ENCODE measurements at regions not wholly inside any gene's neighbourhood (a gene's known extent, or its start where the extent isn't known, plus 50 kb on each side); places are given as distances from the start of the nearest gene placed in this dataset.

DNA sequence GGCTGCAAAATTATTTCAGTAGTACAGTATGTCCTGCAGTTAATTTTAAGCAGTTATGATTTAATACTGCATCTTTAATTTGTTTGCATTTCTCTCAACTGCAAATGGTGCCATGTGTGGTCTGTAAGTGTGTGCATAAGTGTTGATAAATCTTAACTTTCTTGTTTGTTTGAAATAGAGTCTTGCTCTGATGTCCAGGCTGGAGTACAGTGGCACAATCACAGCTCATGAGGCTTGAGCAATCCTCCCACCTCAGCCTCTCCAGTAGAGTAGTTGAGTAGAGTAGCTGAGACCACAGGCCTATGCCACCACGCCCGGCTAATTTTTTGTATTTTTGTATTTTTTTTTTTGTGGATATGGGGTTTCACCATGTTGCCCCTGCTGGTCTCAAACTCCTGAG, 322.5 kb upstream of the NR3C2 start:
- DNase-seq (ENCODE audit: low read depth) = no peak

- DNase-seq (ENCODE audit: low read depth) = no peak
Observed at GRCh38 chr4:148757171-148757570, 315.0 kb upstream of the NR3C2 start.

DNA sequence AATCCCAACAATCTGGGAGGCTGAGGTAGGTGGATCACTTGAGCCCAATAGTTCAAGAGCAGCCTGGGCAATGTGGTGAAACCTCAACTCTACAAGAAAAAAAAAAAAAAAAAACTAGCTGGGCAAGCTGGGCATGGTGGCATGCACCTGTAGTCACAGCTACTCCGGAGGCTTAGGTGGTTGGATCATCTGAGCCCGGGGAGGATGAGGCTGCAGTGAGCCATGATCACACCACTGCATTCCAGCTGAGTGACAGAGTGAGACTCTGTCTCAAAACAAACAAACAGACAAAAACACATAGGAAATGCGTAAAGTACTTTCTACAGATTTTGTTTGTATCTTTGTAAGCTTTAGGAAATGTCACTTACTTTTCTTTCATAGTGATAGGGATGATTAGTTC, 307.2 kb upstream of the NR3C2 start:
- no peak for DNase-seq (ENCODE audit: low read depth)

DNA sequence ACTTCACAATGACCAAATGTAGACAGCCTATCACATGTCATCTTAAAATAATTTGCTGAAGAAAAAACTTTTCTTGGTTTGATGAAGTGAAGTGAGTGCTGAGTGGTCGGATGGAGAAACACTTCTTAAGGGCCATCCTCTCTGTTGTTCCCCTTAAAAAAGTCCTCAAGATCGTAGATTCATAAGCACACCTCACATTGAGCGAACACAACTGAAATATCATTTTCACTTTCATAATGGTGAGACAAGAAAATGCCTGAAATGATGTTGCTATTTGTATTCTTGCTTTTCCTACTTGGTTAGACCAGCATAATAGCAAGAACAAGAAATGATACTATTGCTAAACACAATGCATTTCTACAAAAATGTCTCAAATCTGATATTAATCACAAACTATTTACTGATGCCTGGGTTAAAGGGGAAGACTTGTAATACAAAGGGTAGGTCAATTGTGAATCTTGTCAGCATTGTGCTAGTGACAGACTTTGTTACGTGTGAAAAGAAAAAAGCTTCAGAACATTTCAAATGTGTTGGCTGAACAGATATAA, 305.6 kb upstream of the NR3C2 start:
- DNase-seq (ENCODE audit: low read depth) = no peak

GRCh38 chr4:148740701-148741100, 298.5 kb upstream of the NR3C2 start:
- no peak for DNase-seq (ENCODE audit: low read depth)

GRCh38 chr4:148737061-148737770, 295.0 kb upstream of the NR3C2 start:
- peak; percentile 41 for DNase-seq (ENCODE audit: low read depth)

DNA sequence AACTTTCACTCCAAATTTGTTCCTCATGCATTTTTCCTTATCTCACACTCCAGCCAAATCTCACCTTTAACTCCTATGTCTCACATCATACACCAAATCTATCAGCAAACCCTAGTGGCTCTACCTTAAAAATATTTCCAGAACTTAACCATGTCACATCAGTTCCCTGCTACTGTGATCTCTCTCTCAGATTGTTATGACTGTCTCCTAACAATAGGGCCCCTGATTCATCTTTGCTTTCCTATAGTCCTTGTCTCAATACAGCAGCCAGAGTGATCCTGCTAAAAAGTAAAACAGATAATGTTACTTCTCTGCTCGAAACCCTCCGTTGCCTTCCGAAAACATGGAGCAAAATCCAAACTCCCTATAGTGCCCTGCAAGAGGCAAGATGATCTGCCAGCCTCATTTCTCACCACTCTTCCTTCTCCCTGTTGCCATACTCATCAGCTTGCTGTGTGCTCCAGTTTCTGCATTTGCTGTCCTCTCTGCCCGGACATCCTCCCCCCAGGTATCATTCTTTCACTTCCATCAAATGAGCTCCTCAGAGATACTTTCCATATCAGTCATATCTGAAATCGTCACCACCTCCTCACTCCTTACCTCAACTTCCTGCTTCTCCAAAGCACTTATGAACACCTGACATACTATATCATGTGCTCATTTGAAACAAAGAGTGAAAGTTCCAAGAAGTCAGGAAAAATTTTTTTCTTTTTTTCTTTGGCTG, 293.4 kb upstream of the NR3C2 start:
- no peak for DNase-seq (ENCODE audit: low read depth)

DNA sequence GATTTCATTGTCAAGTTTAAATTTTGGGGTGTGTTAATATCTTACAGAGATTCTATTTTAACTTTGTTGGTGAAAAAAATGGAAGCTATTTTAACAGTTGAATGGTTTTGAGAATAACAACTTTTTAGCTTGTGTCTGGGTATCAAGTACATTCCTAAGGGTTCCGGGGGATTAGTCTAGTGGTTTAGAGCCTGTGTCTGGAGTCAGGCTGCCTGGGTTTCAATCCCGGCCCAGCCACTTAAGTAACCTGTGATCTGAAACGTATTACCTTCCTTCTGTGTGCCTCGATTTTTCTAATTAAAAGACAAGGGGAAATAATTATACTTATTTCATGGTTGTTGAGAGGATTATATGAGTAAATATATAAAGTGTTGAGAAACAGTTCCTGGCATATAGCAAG, 288.6 kb upstream of the NR3C2 start:
- peak; percentile 10 for DNase-seq (ENCODE audit: low read depth)

- DNase-seq (ENCODE audit: low read depth) = no peak
Observed at GRCh38 chr4:148730082-148730640, 287.9 kb upstream of the NR3C2 start.

DNA sequence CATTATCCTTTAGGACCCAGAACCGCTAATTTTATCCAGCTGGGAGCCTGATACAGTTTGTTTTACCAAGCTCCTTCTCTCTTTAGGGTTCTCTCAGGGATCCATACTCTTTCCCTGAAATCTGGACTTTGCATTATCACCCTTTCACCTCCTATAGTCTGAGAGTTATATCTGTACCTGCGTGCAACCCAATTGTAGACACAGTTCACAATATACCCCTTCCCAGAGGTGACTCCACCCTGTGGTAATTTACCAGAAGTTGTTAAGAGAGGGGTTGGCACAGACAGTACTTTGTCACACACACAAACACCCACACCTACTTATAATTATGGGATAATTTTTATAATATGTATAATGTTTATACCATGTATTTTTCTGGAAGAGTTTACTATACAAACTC, 275.8 kb upstream of the NR3C2 start:
- no peak for DNase-seq (ENCODE audit: low read depth)

DNA sequence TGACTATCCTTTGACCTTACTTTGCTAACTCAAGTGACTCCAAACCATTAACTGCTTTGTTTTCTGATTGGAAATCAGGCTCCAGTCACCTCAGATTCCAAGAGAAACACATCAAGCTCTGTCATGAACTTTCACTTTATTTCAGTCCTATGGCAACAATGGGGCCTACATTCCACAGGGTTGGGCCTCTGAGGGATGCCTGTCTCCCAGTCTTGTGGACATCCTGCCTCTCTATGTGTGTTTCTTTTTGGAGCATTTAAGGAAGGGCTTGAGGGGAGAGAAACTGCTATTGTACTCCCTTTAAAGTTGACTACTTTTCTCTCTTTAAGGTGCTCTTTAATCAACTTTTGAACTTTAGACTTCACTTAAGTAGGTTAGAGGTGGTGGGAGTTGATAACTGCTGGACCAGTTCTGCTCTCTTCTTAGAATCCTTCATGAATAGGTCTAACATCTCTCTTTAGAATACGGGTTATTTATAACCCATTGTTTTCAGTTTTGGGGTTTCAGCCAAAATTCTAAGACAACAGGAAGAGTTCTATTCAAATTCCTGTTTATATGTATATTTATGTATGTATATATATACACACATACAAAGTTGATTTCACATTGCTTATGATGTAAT, 274.3 kb upstream of the NR3C2 start:
- DNase-seq (ENCODE audit: low read depth) = no peak

- DNase-seq (ENCODE audit: low read depth) = peak; percentile 5
Observed at GRCh38 chr4:148704291-148704690, 262.1 kb upstream of the NR3C2 start.

GRCh38 chr4:148694702-148695101, 252.5 kb upstream of the NR3C2 start:
- no peak for DNase-seq (ENCODE audit: low read depth)

DNA sequence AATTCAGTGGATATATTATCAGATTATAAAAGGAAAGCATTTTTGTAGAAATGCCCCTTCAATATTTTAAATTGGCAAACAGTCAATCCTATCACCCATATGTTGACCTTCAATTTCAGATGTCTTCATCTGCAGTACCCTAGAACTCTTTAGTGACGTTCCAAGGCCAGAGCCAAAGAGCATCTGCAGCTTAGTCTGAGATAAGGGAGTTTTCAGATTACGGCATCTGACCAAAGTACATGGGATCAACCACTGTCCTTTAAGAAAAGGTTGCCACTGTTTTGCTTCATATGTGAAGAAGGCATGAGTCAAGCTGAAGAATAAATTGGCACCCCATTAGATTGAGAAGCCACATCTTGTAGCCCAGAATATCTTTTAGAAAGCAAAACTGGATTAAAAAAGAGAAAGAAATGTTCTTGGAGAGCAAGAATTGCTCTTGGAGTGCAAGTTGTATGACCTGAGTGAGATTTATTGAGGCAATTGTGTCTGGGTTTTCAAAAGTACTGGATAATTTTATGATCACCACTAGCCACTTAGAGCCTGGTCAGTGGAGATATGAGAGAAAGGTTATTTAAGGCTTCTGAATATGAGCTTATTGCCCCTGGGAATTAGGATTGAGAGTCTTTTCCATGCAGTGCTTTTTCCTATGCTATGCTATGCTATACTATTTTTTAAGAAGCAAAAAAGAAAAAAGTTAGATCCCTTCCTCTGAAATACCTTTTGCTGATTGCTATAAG, 251.9 kb upstream of the NR3C2 start:
- no peak for DNase-seq (ENCODE audit: low read depth)

DNA sequence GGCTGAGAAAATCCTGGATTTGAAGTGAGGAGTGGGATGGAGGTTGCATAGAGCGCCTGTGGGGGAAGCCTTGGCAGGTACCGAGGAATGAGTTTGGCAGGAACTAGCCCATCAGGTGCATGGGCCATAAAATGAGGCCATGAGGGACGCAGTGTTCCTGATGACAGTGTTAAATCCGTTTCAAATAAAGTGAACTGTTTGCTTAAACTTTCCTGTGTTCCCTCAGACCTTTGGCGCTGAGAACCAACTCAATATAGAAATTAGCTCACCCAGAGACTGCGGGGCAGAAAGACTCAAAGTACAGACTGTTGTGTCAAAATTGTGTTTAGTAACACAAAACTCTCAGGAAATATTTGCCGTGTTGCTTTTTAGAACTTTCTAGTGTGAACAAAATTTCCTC, 250.0 kb upstream of the NR3C2 start:
- DNase-seq (ENCODE audit: low read depth) = no peak

- no peak for DNase-seq (ENCODE audit: low read depth)
Observed at GRCh38 chr4:148686449-148686848, 244.2 kb upstream of the NR3C2 start.

GRCh38 chr4:148684638-148685037, 242.4 kb upstream of the NR3C2 start:
- DNase-seq (ENCODE audit: low read depth) = no peak

DNA sequence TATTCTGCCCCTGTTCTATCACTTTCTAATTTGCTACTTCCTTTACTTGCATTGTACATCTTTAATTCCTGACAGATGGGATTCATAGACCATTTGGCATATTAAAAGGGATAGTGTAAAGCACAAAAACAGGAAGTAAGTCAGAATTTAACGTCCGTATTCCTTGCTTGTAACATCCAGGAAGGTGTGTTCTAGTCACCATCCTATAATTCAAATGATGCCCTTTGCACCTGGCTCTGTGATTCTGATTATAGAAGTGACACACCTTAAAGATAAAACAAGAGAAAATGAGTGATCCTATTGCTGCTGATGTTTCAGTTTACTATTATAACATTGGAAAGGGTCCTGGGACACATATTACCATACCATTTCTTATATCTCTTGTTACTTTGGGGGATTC, 238.7 kb upstream of the NR3C2 start:
- DNase-seq (ENCODE audit: low read depth) = no peak

DNA sequence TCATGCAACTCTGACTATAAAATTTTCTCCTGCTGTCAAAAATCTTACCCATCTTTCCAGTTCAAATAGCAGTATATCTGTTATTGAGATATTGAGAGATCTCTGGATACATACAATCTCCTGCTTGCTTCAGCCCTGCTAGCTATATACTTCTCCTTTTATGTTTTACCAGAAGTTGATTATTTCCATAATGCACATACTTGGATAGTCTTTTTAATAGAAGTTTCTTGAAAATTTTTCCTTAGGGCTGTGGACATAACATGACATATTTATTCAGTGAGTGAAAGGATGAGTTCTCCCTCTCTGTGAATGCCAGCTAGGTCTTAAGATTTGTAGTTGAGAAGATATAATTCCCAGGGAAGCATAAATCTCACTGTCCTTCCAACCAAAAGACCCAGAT, 234.1 kb upstream of the NR3C2 start:
- DNase-seq (ENCODE audit: low read depth) = no peak

DNA sequence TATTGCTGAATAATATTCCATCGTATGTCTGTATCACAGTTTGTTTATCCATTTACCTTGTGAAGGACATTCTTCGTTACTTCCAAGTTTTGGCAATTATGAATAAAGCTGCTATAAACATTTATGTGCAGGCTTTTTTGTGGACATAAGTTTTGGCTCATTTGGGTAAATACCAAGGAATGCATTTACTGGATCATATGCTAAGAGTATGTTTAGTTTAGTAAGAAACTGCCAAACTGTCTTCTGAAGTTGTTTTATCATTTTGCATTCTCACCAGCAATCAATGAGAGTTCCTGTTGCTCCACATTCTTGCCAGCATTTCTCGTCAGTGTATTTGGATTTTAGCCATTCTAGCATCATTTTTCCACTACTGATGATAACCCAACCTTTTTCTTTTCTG, 232.7 kb upstream of the NR3C2 start:
- DNase-seq (ENCODE audit: low read depth) = no peak

DNA sequence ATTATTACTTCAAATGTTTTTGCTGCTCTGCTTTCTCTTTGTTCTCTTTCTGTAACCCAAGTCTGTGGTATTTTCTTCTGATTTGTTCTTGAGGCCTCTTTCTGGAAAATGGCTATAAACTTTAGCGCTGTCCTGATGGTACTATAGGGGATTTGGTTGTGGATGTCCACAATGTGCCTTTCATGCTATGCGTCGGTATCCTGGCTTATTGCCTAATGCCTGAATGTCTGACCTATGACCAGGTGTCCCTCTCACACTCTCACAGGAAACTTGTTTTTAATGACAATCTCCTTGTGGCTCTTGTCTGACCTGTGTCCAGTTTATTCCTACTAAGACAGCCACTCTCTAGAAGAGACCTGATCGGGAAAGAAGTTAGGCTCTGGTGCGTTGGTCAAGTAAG, 222.4 kb upstream of the NR3C2 start:
- DNase-seq (ENCODE audit: low read depth) = no peak

GRCh38 chr4:148654131-148654530, 211.9 kb upstream of the NR3C2 start:
- DNase-seq (ENCODE audit: low read depth) = no peak
